Fibroblast of lung (primary cell): ENCODE measurements at regions not wholly inside any gene's neighbourhood (a gene's known extent, or its start where the extent isn't known, plus 50 kb on each side); places are given as distances from the start of the nearest gene placed in this dataset.

Source experiments
- EZH2 ChIP-seq: IDR thresholded peaks from 2 replicates; pipeline ENCODE4 v1.5.1; 2012; ENCODE audit warnings: low read length, control low read depth, mild to moderate bottlenecking; ENCODE audit errors: missing control alignments
- TF ChIP-seq, protein P1 (sequence below), 2 donors: IDR thresholded peaks in 1 of 2; conservative IDR thresholded peaks in 1 of 2; 1 replicate in 1 of 2; 2 replicates in 1 of 2; pipeline ENCODE4 v1.5.1; 2011 to 2012; ENCODE audit warnings: low read length in 2 of 2, control low read depth in 1 of 2, inconsistent platforms in 1 of 2, low read depth in 1 of 2, mild to moderate bottlenecking in 1 of 2

DNA sequence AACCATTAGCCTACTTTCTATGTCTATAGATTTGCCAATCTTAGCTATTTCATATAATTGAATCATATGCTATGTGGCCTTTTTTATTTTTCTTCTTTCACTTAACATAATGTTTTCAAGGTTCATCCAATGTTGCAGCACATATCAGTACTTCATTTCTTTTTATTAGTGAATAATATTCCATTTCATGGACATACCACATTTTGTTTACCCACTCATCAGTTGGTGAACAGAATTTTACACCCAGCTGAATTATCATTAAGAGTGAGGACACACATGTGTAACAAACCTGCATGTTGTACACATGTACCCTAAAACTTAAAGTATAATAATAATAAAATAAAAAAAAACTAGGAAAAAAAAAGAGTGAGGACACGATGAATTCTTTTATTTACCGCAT lies 81.7 kb upstream of the C3orf80 start:
- TF ChIP-seq, protein P1, sequence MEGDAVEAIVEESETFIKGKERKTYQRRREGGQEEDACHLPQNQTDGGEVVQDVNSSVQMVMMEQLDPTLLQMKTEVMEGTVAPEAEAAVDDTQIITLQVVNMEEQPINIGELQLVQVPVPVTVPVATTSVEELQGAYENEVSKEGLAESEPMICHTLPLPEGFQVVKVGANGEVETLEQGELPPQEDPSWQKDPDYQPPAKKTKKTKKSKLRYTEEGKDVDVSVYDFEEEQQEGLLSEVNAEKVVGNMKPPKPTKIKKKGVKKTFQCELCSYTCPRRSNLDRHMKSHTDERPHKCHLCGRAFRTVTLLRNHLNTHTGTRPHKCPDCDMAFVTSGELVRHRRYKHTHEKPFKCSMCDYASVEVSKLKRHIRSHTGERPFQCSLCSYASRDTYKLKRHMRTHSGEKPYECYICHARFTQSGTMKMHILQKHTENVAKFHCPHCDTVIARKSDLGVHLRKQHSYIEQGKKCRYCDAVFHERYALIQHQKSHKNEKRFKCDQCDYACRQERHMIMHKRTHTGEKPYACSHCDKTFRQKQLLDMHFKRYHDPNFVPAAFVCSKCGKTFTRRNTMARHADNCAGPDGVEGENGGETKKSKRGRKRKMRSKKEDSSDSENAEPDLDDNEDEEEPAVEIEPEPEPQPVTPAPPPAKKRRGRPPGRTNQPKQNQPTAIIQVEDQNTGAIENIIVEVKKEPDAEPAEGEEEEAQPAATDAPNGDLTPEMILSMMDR (conservative IDR thresholded peaks at IDR 0.05 in 1 of 2, IDR thresholded peaks at IDR 0.05 in 1 of 2; ENCODE audit: low read depth in 1 of 2, low read length in 2 of 2) = no peak
- TF ChIP-seq EZH2 = no peak
